GM12873 (cell line): ENCODE measurements at regions not wholly inside any gene's neighbourhood (a gene's known extent, or its start where the extent isn't known, plus 50 kb on each side); places are given as distances from the start of the nearest gene placed in this dataset.

Source experiments
- CTCF ChIP-seq: IDR thresholded peaks from 2 replicates; pipeline ENCODE4 v1.5.1; 2012; ENCODE audit warnings: low read depth, mild to moderate bottlenecking, moderate library complexity, low read length, control low read depth; ENCODE audit not compliant: insufficient read depth; ENCODE audit errors: missing control alignments

- TF ChIP-seq CTCF, result no peak
Observed at GRCh38 chr22:22743128-22743760, 98.8 kb downstream of the GGTLC2 start.

- no peak for TF ChIP-seq CTCF
Observed at GRCh38 chr22:22744412-22745224, 100.2 kb downstream of the GGTLC2 start.

DNA sequence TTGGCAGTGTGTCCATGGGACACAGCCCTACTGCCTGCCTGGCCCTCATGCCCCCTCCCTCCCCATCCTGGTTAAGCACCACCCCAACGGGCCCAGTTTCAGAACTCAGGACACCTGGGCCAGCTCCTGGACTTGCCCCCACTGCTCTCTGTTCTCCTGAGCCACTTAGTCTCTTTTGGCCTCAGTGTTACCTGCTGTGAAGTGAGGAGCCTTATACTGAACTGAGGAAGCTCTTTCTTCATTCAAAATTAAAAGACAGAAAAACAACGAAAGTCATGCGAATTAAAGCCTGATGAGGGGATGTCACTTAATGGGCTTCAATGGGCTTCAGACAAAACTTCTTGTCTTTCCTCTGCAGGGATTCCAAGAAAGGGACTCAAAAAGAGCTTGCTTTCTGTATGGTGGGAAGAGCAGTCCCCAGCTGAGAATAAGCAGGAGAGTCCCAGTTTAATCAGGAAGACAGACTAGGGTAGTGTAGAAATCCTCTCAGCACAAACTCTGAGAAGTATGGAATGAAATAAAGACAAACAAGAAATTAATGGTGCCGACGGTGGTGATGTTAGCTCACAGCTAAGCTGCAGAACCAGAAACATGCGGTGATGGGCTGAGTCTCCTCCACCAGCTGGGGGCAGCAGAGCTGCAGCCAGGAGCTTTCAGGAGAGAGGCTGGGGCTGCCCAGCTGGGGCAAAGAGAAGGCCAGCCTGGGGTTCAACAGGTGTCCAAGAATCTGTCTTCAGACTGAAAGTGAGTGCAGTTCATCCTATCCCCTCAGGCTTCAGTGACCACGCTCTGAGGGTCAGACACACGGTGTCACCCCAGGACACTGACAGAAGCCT lies 101.0 kb downstream of the GGTLC2 start:
- peak; percentile 77 for TF ChIP-seq CTCF

DNA sequence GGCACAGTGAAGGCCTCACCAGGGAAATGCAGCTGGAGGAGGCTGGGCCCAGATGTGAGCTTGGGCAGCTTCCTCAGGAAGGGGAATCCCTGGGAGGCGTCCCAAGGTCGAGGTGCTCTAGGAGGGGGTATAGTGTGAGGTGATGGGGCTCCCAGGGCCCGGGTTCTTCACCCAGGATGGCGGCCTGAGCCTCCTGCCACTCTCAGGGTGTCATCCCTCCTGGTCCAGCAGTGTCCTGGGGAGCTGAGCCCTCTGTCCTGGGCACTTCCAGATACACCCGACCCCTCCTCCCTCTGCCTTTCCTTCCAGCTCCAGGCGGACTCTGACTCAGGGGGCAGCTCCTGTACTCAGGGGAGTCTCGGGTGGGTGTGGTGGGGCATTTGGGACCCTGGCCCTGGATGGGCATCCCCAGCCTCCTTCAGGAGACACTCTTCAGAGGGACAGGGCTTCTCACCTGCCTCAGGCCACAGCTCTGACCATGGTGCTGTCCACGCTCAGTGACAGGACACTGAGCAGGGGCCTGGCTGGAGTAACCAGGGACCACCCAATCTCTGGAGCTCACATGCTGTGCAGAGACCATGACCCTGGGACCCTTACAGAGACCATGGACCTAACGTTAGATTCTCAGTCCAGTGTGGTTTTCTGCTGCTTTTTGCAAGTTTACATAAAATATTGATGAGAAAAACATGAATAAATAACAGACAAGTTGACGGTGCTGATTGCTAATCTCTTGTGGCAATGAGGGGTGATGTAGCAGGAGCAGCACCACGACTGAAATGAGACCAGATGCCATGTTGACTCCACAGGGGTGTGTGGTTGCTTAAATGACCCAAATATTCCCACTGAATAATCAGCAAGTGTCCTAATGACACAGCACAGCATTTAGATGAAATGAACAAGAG lies 101.9 kb downstream of the GGTLC2 start:
- TF ChIP-seq CTCF, result no peak

GRCh38 chr22:22746963-22747933 lies 102.8 kb downstream of the GGTLC2 start:
- TF ChIP-seq CTCF, result no peak

DNA sequence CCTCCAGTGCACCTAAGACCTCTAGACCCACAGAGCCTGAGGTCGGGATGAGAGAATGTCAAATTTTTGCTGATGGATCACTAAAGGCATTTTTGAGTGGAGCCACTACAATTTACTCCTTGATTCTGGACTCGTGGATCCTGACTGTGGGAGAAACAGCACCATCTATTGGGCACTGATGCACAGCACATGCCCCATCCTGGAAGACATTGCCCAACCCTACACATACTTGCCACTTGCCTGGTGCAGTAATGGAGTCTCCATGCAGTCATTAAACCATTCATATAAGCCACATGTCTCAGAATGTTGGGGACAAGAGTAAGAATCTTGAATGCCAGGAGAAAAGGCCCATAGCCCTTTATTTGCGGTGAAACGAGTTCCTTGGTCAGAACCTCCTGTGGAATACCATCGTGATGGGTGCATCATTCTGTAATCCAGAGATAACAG lies 103.9 kb downstream of the GGTLC2 start:
- peak; percentile 68 for TF ChIP-seq CTCF
